Neuronal stem cell (in vitro differentiated cells): ENCODE measurements at regions not wholly inside any gene's neighbourhood (a gene's known extent, or its start where the extent isn't known, plus 50 kb on each side); places are given as distances from the start of the nearest gene placed in this dataset.
"Not testable (repeated sequence)": the region's sequence is repeated elsewhere in the genome, so short reads cannot be mapped to it uniquely, and the experiment has no call there.

Source experiments
- DNase-seq: peaks from one replicate; pipeline ENCODE4 v3.0.0-alpha.2; 2013; ENCODE audit warnings: low spot score
- H2AFZ ChIP-seq: one replicate; pipeline ENCODE4 v1.6.1; 2013; ENCODE audit warnings: mild to moderate bottlenecking, low read length, inconsistent platforms
- H2AK5ac ChIP-seq: 2 replicates; pipeline ENCODE4 v1.6.1; 2013; ENCODE audit warnings: low read depth, mild to moderate bottlenecking, inconsistent platforms, low read length, moderate library complexity, mixed read lengths
- H2BK120ac ChIP-seq: 2 replicates; pipeline ENCODE4 v1.6.1; 2013; ENCODE audit warnings: low read depth, mild to moderate bottlenecking, inconsistent platforms, low read length, moderate library complexity, mixed read lengths
- H2BK12ac ChIP-seq: one replicate; pipeline ENCODE4 v1.6.1; 2013; ENCODE audit warnings: low read length, inconsistent platforms
- H2BK15ac ChIP-seq: 2 replicates; pipeline ENCODE4 v1.6.1; 2013; ENCODE audit warnings: mild to moderate bottlenecking, low read length, inconsistent platforms, mixed read lengths
- H2BK5ac ChIP-seq: one replicate; pipeline ENCODE4 v1.6.1; 2013; ENCODE audit warnings: inconsistent platforms, mild to moderate bottlenecking, low read length, moderate library complexity
- H3K14ac ChIP-seq: one replicate; pipeline ENCODE4 v1.6.1; 2013; ENCODE audit warnings: low read length, inconsistent platforms
- H3K18ac ChIP-seq: 2 replicates; pipeline ENCODE4 v1.6.1; 2013; ENCODE audit warnings: low read length, inconsistent platforms
- H3K23ac ChIP-seq: 2 replicates; pipeline ENCODE4 v1.6.1; 2013; ENCODE audit warnings: low read depth, mild to moderate bottlenecking, mixed read lengths, low read length, inconsistent platforms; ENCODE audit not compliant: poor library complexity
- H3K27ac ChIP-seq: replicated peaks from 3 replicates; pipeline ENCODE4 v1.5.1; 2013; ENCODE audit warnings: low read length, inconsistent platforms
- H3K27me3 ChIP-seq, 3 experiments: 2 replicates each; pipeline ENCODE4 v1.6.1; 2013; ENCODE audit warnings: low read length in 3 of 3, mild to moderate bottlenecking in 2 of 3, inconsistent platforms in 1 of 3, low read depth in 1 of 3, mixed read lengths in 1 of 3, moderate library complexity in 1 of 3; ENCODE audit not compliant: control insufficient read depth in 3 of 3, insufficient read depth in 3 of 3
- H3K36me3 ChIP-seq, 2 donors: replicated peaks in 1 of 2; 2 replicates each; pipeline ENCODE4 v1.6.1; 2013; ENCODE audit warnings: low read length in 2 of 2; ENCODE audit not compliant: control insufficient read depth in 2 of 2, insufficient read depth in 2 of 2
- H3K4ac ChIP-seq: 2 replicates; pipeline ENCODE4 v1.6.1; 2013; ENCODE audit warnings: inconsistent platforms, mild to moderate bottlenecking, low read length, moderate library complexity
- H3K4me1 ChIP-seq, 2 donors: 1 replicate in 1 of 2; 2 replicates in 1 of 2; pipeline ENCODE4 v1.6.1; 2013; ENCODE audit warnings: low read length in 2 of 2, low read depth in 1 of 2; ENCODE audit not compliant: control insufficient read depth in 2 of 2, insufficient read depth in 1 of 2
- H3K4me2 ChIP-seq: one replicate; pipeline ENCODE4 v1.6.1; 2013; ENCODE audit warnings: mild to moderate bottlenecking, low read length, inconsistent platforms; ENCODE audit not compliant: insufficient read depth, poor library complexity, severe bottlenecking
- H3K4me3 ChIP-seq, 2 donors: 2 replicates each; pipeline ENCODE4 v1.5.1; 2013; ENCODE audit warnings: low read length in 2 of 2, mild to moderate bottlenecking in 2 of 2, inconsistent platforms in 1 of 2, moderate library complexity in 1 of 2
- H3K79me1 ChIP-seq: one replicate; pipeline ENCODE4 v1.6.1; 2013; ENCODE audit warnings: low read depth, mild to moderate bottlenecking, inconsistent platforms, low read length, moderate library complexity
- H3K9ac ChIP-seq: one replicate; pipeline ENCODE4 v1.6.1; 2013; ENCODE audit warnings: mild to moderate bottlenecking, low read depth, low read length, inconsistent platforms; ENCODE audit not compliant: poor library complexity
- H3K9me3 ChIP-seq, 2 donors: replicated peaks in 1 of 2; 2 replicates each; pipeline versions ENCODE3 to v1.6.1; 2013; ENCODE audit warnings: low read length in 2 of 2, mild to moderate bottlenecking in 2 of 2, inconsistent platforms in 1 of 2, low read depth in 1 of 2, mixed read lengths in 1 of 2, moderate library complexity in 1 of 2; ENCODE audit not compliant: control insufficient read depth in 2 of 2, insufficient read depth in 1 of 2
- H4K8ac ChIP-seq: one replicate; pipeline ENCODE4 v1.6.1; 2013; ENCODE audit warnings: low read depth, mild to moderate bottlenecking, inconsistent platforms, low read length, moderate library complexity
- H4K91ac ChIP-seq: one replicate; pipeline ENCODE4 v1.6.1; 2013; ENCODE audit warnings: low read length, low read depth, mild to moderate bottlenecking, inconsistent platforms; ENCODE audit not compliant: poor library complexity
- WGBS, 2 donors: extraction: QIAGEN DNeasy Blood & Tissue Kit; methylation state at CpG; one replicate each; pipeline ENCODE4 v1.1.7; 2013; ENCODE audit warnings: missing lambda C conversion rate in 2 of 2, mixed read lengths in 1 of 2; ENCODE audit not compliant: insufficient read length in 2 of 2, insufficient replicate concordance in 1 of 2; ENCODE audit errors: extremely low coverage in 2 of 2; 5-methylcytosine and 5-hydroxymethylcytosine counted together

DNA sequence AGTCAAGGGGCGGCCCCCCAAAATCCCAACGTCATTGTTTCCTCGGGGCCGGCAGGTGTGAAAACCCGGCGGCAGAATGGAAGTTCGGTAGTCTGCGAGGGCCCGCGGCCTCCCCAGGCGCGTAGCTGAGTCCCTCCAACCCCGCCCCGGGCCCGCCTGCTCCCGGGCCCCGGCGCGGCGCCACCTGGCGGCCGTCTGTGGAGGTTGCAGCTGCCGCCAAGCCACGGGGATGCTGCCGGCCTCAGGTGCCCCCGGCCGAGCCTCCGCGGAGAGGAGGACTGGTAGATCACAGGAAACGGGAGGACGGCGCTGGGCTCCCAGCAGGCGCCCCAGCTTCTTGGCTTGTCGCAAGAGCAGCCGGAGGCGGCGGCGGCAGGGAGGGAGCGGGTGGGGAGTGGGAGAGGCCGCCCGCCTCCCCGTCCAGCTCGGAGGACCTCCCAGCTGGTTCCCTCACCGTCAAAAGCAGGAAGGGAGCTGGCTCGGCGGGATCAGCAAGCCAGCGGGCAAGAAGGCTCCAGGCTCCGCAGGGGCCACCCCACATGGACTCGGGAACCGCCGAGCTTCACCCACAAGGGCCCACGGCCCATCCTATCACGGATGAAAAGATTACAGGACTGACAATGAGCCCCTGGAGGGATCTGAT, 86.7 kb downstream of the FAM72C start:
- not testable (repeated sequence) for H3K79me1 ChIP-seq, DNase-seq, H3K4me3 ChIP-seq, H3K4ac ChIP-seq, H3K9me3 ChIP-seq, H4K91ac ChIP-seq, H3K18ac ChIP-seq, H3K36me3 ChIP-seq, H3K4me2 ChIP-seq, H3K14ac ChIP-seq, H3K4me1 ChIP-seq, H3K23ac ChIP-seq, H4K8ac ChIP-seq, H3K27ac ChIP-seq, H3K9ac ChIP-seq, H2BK15ac ChIP-seq, H2BK120ac ChIP-seq, H3K27me3 ChIP-seq, H2AFZ ChIP-seq, H2BK12ac ChIP-seq, H2BK5ac ChIP-seq, H2AK5ac ChIP-seq
- no CpG with 5 or more reads among the region's 53 CpGs for WGBS, 2 donors

DNA sequence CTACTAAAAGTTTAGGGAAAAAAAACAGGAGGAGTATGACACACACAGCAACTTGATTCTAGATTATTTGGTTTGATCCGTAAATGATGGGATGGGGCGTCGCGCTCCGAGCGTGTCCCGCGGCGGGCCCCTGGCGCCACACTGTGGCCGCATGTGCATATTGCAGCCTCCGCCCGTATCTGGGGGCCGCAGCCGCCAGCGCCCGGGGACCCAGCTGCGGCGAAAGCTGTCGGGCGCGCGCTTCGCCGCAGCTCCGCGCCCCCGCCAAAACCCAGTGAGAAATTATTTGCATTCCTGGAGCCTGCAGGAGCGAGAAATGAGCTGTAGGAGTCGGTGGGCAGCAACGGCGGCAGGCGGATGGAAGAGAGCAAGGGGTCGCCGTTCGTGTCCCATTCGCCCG, 87.3 kb downstream of the FAM72C start:
- H3K9ac ChIP-seq, H3K36me3 ChIP-seq, H2BK5ac ChIP-seq, H2AFZ ChIP-seq, H3K4me3 ChIP-seq, DNase-seq, H3K14ac ChIP-seq, H4K91ac ChIP-seq, H2BK15ac ChIP-seq, H3K4ac ChIP-seq, H3K4me2 ChIP-seq, H2BK120ac ChIP-seq, H2BK12ac ChIP-seq, H3K23ac ChIP-seq, H3K9me3 ChIP-seq, H4K8ac ChIP-seq, H3K27ac ChIP-seq, H3K4me1 ChIP-seq, H3K18ac ChIP-seq, H3K79me1 ChIP-seq, H3K27me3 ChIP-seq, H2AK5ac ChIP-seq: not testable (repeated sequence)
- no CpG with 5 or more reads among the region's 38 CpGs for WGBS, 2 donors

DNA sequence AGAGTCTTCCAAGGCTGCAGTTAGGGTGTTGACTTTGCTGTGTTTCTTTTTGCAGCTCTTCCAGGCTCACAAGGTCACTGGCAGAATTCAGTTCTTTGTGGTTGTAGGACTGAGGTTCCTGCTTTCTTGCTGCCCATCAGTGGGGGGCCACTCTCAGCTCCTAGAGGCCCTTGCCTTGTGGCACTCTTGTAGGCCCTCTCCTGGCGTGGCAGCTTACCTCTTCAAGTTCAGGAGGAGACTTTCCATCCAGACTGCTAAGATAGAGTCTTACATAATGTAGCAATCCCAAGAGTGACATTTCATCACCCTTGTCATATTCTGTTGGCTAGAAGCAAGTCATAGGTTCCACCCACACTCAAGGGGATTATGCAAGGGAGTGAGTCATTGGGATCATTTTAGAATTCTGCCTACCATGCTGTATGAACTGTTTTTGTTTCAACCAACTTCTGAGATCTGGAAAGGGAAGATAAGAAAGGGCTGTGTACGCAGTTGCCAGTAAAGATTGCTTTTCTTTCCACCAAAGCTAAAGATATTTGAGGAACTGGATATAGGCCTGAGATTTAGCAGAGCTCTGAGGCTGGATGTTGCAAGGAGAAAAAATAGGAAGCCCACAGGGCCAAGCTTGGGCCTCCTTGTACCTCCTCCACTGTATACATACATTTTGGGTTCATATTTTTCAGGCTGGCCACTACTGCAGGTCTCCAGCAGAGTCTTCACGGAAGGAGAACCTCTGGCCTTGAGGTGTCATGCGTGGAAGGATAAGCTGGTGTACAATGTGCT, 91.8 kb downstream of the FAM72C start:
- not testable (repeated sequence) for H3K4ac ChIP-seq, H3K23ac ChIP-seq, H3K4me1 ChIP-seq, H3K27me3 ChIP-seq, H3K9me3 ChIP-seq, H3K4me3 ChIP-seq, H2BK5ac ChIP-seq, H2AFZ ChIP-seq, H2BK15ac ChIP-seq, H3K79me1 ChIP-seq, H2BK120ac ChIP-seq, H2AK5ac ChIP-seq, H2BK12ac ChIP-seq, H3K4me2 ChIP-seq, H3K9ac ChIP-seq, H3K36me3 ChIP-seq, H4K91ac ChIP-seq, DNase-seq, H3K14ac ChIP-seq, H3K18ac ChIP-seq, H4K8ac ChIP-seq, H3K27ac ChIP-seq
- no CpG with 5 or more reads among the region's 4 CpGs for WGBS, 2 donors

DNA sequence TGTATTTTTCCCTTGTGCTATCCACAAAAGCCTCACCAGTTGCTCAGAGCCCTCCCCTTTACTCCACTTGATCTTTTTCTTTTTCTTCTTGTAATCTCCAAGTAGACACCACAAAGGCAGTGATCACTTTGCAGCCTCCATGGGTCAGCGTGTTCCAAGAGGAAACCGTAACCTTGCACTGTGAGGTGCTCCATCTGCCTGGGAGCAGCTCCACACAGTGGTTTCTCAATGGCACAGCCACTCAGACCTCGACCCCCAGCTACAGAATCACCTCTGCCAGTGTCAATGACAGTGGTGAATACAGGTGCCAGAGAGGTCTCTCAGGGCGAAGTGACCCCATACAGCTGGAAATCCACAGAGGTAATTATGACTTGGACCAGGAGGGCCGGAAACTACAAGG, 95.8 kb downstream of the FAM72C start:
- not testable (repeated sequence) for H3K27me3 ChIP-seq, H2BK15ac ChIP-seq, H2BK120ac ChIP-seq, H3K4me1 ChIP-seq, H4K91ac ChIP-seq, H3K9me3 ChIP-seq, H3K9ac ChIP-seq, H3K27ac ChIP-seq, H3K4me2 ChIP-seq, H3K4ac ChIP-seq, H2AK5ac ChIP-seq, H3K23ac ChIP-seq, H3K18ac ChIP-seq, H2BK5ac ChIP-seq, DNase-seq, H4K8ac ChIP-seq, H3K36me3 ChIP-seq, H3K4me3 ChIP-seq, H3K14ac ChIP-seq, H3K79me1 ChIP-seq, H2AFZ ChIP-seq, H2BK12ac ChIP-seq
- no CpG with 5 or more reads among the region's 5 CpGs for WGBS, 2 donors
